IPS-NIHi7 (cell line): ENCODE measurements at regions not wholly inside any gene's neighbourhood (a gene's known extent, or its start where the extent isn't known, plus 50 kb on each side); places are given as distances from the start of the nearest gene placed in this dataset.
A peak's percentile ranks its signal among the peaks of the same experiment; 100 is the strongest.
"Not testable (repeated sequence)": the region's sequence is repeated elsewhere in the genome, so short reads cannot be mapped to it uniquely, and the experiment has no call there.

Source experiments
- DNase-seq: peaks from one replicate; pipeline ENCODE4 v3.0.0; 2012; ENCODE audit warnings: mixed read lengths; ENCODE audit errors: extremely low spot score

DNA sequence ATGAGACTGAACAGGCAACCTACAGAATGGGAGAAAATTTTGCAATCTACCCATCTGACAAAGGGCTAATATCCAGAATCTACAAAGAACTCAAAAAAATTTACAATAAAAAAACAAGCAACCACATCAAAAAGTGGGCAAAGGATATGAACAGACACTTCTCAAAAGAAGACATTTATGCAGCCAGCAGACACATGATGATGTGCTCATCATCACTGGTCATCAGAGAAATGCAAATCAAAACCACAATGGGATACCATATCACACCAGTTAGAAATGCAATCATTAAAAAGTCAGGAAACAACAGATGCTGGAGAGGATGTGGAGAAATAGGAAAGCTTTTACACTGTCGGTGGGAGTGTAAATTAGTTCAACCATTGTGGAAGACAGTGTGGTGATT is 51.7 kb upstream of the PAXBP1 start:
- DNase-seq, result not testable (repeated sequence)

DNA sequence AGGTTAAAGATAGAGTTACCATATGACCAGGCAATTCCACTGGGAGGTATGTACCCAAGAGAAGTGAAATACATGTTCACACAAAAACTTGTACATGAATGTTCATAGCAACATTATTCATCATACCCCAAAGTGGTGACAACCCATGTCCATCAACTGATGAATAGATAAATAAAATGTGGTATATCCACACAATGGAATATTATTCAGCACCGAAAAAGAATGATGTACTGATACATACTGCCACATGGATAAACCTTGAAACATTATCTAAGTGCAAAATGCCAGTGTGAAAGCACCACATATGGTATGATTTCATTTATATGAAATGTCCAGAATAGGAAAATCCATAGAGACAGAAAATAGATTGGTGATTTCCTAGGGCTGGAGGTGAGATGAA is 53.4 kb upstream of the PAXBP1 start:
- DNase-seq, result no peak

DNA sequence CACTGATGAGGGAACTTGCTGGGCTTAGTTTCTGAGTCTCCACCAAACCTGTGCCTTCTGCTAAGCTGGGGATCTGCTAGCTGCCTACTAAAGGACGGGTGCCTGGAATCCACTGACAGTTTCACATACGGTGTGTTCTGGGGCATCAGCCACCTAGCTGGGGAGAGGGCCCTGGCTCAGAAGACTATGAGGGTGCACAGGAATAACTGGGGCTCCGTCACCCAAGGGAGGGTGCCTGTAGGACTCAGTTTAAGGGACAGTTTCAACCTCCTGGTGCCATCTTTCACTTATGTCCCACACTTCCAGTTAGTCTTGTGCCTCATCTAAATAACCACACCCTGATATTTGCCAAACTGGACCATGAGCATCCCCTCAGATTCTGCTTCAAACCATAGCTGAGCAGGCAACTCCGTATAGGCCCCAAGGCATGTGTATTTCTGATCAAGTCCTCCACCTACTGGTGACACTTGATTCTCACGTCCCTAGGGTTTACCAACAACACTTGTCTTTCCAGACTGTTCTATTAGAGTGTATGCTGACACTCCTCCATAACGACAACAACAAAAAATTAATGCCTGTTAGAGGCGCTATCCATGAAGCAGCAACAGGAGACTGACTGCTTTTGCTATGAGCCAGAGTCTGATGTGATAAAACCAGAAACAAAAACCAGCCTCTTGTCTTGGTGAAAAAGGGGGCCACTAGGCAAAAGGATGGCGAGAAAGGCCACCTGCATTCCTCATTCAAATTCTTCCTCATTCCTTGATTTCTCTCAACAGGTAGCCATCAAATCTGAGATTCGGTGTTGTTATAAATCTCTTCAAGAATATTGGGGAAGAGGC is 55.0 kb upstream of the PAXBP1 start:
- DNase-seq, result peak; percentile 73

DNA sequence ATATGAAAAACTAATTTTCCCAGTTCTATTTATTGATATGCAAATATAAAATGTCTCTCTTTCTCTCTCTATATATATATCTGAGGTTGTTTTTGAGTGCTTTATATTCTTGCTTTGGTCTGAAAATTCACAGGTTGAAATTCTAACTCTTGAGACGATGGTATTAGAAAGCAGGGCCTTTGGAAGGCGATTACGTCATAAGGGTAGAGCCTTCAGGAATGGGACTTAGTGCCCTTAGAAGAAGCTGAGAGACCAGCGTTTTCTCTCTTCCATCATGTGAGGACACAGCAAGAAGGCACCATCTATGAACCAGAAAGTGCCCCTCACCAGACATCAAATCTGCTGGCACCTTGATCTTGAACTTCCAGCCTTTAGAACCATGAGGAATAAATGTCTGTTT is 57.4 kb upstream of the PAXBP1 start:
- no peak for DNase-seq

DNA sequence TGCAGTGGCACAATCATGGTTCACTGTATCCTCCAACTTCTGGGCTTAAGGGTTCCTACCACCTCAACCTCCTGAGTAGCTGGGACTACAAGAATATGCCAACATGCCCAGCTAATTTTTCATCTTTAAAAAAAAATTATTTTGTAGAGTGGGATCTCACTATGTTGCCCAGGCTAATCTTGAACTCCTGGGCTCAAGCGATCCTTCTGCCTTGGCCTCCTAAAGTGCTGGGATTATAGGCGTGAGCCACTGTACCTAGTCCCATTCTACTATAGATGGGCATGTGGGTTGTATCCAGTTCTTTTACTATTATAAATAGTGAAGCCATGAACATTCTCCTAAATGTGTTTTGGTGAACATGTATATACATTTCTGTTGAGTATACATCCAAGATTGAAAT is 57.9 kb upstream of the PAXBP1 start:
- no peak for DNase-seq

DNA sequence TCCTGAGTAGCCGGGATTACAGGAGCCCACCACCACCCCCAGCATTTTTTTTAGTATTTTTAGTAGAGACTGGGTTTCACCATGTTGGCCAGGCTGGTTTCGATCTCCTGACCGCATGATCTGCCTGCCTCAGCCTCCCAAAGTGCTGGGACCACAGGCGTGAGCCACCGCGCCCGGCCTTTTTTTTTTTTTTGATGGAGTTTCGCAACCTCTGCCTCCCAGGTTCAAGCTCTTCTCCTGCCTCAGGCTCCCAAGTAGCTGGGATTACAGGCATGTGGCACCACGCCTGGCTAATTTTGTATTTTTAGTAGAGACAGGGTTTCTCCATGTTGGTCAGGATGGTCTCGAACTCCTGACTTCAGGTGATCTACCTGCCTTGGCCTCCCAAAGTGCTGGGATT is 60.2 kb upstream of the PAXBP1 start:
- not testable (repeated sequence) for DNase-seq

DNA sequence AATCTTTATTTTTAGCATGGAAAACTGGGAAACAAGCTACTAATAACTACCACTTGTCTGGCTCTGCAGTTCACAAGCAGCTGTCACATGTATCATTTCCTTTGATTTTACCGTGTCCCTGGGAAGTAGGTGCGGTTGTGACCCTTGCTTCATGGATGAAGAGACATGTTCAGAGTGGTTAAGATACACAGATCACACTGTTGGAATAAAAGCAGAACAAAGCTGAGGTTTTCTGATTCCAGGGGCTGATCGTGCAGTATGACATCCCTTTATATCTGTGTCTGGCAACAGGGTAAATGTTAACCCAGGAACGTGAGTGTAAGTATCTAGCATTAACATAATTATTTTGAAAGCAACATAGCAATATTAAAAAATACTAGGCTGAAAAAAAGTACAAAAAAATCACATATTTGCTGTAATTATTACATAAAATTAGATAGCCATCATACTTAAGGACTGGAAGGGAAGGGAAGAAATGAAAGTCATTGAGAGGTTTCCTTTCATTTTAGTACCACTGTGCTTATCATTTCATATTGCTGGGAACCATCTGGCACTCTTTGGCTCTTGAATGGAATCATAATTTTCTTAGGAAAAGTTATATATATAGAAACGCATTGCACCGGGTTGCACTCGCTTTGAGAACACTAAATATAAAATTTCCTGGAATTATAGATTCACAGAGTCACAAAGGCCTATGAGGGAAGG is 62.8 kb upstream of the PAXBP1 start:
- no peak for DNase-seq

DNA sequence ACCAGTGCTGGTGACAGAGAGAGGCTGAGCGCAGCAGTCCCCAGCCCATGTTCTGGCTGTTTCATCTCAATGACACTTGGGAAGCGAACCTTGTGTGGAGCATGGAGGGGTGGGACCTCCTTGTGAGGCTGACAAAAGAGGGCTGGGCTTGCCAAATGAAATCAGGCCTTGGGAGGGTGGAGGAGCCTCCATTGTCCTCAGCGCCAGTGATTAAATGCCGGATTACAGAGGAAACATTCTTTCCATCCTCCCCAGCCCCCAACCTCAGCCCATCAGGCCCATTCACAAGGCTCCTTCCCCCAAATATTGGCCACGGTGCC is 63.3 kb upstream of the PAXBP1 start:
- DNase-seq, result peak; percentile 45

DNA sequence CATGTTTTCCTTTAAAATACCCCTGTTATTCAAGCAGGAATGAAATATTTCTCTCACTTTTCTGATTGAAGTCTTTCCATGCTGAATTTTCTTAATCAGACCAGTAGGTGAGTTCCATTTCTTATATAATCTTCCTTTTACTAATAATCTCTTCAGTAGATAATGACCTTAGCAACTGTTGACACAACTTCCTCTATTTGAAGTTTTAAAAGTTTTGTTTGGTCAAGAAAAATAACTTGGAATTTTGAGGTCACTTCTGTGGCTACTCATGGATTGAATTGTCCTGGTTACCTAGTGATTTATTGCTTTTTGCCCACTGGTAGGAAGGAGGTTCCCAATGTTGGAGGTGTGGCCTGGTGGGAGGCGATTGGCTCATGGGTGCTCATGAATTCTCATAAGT is 70.6 kb upstream of the PAXBP1 start:
- DNase-seq, result no peak

DNA sequence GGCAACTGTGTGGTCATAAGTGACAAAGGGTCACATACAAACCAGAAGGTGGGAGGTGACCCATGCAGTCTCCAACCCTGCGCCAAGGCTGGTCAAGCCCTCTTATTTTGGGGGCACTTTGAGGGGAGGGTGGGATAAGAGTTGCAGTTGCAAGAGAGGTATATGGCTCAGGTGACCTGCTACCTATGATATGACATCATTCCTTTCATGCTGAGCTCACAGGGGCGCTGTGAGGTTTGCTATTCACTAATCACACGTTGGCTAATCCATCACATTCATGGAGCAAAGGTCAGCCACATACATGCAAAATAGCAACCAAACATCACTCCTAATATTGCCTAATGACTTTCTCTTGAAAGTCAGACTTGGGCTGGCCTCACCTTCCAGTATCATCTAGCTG is 72.0 kb upstream of the PAXBP1 start:
- no peak for DNase-seq

DNA sequence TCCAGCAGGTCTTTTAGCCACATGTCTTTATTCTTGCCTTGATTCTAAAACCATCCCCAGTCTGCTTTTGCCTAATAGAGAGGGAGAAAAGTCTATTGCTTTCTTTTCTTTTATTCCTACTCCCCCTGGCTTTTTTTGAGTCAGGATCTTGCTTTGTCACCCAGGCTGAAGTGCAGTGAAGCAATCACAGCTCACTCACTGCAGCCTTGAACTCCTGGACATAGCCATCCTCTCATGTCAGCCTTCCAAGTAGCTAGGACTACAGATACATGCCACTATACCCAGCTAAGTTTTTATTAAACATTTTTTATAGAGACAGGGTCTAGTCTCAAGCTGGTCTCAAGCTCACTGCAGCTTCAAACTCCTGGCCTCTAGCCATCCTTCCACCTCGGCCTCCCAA is 72.5 kb upstream of the PAXBP1 start:
- DNase-seq, result no peak

DNA sequence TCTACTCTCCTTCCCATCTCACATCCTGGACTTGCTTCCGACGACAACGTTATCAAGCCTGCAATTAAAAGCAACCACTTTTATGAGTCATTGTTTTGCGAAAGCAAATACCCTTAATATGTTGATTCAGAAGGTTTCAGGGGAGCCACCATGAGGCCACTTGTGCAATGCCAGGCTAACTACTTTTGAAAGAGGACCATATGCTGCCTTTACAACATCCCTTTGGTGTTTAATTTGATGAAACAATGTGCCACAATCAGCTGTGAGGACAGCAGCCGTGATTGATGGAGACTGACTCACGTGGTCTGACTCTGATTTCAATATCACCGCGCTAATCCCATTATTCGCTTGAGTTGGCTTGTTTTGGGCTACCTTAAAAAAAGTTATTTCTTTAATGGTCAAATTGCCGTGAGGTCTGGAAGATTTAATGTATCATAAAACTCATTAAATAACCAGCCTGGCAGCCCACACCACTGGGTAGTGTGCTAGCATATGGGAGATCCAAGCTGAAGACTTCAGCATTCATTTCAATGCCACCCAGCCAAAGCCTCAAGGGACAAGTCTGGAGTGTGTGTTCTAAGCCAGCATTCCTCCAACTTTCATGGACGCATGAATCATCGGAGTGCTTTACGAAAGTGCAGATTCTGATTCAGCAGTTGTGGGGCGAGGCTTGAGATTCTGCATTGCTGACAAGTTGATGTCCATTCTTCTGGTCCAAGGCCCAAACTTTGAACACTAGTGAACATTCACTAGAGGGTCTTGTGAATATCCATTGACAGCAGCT is 73.3 kb upstream of the PAXBP1 start:
- no peak for DNase-seq

DNA sequence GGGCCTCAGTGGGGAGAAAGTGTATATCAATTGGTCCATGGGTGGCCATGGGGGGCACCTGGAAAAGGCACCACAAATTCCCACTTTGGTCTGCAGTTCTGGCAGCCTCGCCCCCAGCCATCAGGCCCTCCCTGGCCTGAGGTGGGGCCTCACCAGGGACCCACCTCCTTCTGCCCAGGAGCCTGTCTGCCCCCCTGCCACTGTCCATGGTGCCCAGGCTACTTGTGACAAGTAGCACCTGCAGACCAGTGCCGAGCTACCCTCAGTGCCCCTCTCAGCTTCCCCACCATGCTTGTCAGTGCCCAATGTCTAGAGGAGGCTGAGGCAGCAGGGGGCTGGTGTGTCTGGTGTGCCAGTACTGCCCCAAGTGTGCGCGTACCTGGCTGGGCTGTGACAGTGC is 87.1 kb upstream of the PAXBP1 start:
- no peak for DNase-seq

DNA sequence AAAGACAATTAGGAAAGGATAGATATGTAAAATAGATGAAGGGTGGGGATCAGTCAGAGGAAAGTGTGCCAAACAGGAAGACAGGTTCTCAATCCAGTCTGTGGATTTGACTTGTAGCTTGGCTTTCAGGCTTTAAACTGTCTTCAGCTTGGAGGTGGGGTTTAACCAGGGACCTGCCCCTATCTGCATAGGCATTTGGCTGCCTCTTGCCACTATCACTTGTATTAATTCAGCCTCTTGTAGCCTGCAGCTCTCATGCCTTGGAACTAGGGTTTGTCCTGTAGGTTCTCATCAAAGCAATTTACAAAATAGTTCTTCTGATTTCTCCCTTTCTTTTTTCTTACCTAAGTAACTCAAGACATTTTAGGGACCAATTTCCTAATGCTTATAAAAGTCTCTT is 88.8 kb upstream of the PAXBP1 start:
- DNase-seq, result no peak

DNA sequence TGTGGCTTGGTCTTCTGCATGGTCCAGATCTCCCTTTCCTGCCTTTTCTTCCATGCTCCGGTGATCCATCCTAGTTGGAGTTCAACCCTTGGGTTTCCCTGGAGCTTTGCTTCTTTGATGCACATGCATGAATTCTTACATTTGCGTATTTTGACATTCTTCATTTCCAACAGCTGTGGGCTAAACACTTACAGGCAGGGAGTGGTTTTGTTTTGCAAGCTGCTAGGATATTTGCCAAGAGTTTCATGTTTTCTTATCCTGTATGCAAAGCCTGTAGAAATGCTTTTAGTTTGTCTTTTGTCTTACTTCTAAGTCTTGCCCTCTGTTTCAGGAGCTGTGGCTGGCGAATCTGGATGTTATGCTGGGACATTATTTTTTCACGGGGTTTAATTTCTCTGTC is 90.3 kb upstream of the PAXBP1 start:
- no peak for DNase-seq

DNA sequence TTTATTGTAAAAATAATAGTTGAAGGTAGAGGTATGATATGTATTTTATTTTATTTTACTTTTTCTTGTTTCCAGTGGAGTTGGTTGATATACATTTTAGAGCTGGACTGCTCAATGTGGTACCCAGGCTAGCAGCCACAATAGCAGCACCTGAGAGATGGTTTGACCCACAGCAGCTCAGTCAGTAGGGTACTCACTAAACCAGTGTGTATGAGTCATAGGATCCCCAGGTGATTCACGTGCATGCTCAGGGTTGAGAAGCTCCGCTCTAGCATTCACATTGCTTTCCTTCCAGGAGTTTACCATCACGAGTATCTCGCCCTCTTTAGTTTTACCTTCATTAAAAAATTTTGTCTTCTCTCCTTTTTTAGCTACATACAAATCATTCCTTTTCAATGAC is 96.0 kb upstream of the PAXBP1 start:
- no peak for DNase-seq

DNA sequence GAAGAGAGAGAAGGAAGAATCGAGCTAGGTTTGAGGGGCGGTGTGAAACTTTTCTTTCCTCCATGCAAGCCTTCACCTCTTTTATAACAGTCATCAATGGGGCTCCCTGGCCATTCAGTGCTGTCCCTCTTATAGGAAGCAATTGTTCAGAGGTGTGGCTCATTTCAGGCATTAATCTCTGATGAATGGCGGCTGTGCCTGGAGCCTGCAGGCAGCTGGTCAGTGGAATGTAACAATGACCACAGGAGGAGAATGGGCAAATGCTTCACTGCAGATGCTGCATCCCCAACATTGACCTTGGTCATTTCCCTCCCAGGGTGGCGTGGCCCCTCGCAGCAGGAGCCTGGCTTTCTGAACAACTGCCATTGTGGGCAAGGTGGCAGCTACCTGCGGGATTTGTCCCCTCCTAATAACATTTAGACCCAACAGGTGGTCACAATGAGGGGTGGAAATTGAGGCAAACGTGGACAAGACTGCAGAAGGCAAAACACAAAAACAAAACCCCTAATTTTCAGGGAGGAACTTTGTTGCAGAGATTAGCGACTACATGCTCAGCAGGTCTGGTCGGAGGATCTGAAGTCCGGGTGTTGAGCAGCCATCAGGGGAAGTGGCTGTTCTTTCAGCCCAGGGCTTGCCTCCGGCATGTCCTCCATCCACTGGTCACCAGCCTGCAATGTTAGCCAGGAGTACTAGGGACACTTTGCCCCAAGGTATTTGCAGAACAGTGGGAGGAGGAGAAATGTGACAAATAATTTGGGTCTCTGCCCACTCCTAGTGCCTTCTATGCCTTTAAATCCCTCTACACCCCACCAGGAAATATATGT is 97.3 kb upstream of the PAXBP1 start:
- DNase-seq, result no peak

DNA sequence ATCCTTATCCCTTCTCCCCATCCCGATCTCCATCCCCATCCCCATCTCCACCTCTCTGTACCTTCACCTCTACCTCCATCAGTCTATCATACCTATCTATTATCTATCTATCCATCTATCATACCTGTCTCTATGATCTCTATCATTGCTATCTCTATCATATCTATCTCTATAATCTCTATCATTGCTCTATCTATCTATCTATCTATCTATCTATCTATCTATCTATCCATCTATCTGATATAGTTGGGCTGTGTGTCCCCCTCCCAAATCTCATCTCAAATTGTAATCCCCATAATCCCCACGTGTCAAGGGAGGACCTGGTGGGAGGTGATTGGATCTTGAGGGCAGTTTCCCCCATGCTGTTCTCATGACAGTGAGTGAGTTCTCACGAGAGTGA is 97.9 kb upstream of the PAXBP1 start:
- DNase-seq, result no peak

DNA sequence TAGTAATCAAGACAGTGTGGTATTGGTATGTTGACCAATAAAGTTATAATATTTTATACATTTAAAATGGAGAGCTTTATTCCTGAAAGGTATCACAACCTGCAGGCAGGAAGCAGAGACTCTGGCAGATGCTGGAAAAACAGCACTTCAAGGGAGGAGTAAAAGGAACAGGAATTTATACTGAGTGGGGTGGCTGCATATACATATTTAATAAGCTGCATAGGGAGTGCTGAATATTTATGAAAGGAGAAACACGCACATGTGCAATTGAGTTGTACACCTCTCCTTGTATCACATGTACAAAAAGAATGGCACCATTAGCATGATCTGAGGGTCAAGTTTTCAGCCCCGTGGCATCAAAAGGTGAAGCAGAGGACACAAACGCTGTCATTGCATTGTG is 104.9 kb upstream of the PAXBP1 start:
- no peak for DNase-seq

DNA sequence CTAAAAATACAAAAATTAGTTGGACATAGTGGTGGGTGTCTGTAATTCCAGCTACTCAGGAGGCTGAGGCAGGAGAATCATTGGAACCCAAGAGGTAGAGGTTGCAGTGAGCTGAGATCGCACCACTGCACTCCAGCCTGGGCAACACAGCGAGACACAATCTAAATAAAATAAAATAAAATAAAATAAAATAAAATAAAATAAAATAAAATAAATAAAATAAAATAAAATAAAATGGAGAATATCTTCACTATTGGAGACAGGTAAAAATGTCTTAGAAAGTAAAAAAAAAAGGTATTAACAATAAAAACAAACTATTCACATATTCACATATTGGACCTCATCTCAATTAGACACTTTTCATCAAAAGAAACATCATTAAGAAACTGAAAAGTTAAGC is 106.3 kb upstream of the PAXBP1 start:
- not testable (repeated sequence) for DNase-seq

DNA sequence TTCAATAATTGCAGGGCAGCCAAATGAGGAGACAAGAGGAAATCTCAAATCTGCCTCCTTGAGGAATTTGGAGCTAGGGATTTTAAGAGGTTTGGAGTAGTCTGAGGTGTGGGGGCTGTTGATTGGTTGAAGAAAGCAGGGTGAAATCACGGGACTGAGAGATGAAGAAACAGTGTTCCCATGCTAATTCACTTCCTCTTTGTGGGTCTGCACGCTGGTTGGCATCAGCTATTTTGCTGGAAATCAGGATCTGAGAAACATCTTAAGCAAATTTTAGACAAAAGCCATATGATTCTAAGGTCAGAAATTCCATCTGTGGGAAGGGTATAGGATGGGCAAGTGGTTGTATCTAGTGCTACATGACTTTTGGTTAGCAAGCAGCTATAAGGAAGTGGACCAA is 107.1 kb upstream of the PAXBP1 start:
- DNase-seq, result no peak

DNA sequence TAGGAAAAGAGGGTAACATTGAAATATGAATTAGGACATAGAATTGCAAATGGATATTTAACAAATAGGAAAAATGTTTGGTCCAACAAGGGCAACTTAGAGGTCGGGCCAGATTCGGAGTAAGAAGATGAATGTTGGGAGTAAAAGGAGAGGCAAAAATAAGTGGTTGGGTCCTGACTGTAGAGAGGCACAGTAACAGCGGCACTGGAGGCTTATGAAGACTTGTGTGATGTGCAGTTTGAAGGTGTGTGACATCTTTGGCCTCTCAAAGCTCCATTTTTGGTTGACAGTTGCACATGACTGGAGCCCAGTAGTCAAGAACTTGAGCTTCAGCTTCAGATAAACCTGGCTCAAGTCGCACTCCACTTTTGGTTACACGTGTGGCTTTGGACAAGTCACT is 109.9 kb upstream of the PAXBP1 start:
- DNase-seq, result no peak
